OCI-LY1 (cell line): ENCODE measurements at regions not wholly inside any gene's neighbourhood (a gene's known extent, or its start where the extent isn't known, plus 50 kb on each side); places are given as distances from the start of the nearest gene placed in this dataset.

Source experiments
- CTCF ChIP-seq: fragments of 200-600 bp; sonication (generic), shearing (Covaris generic); IDR thresholded peaks from 2 replicates; pipeline ENCODE4 v1.5.1; 2017; ENCODE audit warnings: mild to moderate bottlenecking, antibody characterized with exemption, low read length, moderate library complexity, mixed read lengths
- EZH2 ChIP-seq: fragments of 200-600 bp; sonication (generic), shearing (Covaris generic); IDR thresholded peaks from 2 replicates; pipeline ENCODE4 v1.8.0; 2017; ENCODE audit warnings: borderline replicate concordance, mixed run types, mild to moderate bottlenecking, antibody characterized with exemption, low read length, moderate library complexity, mixed read lengths

- TF ChIP-seq EZH2, result no peak
- TF ChIP-seq CTCF, result no peak
Measured at GRCh38 chr4:64584125-64584524, 174.9 kb upstream of the TECRL start.
